H1 (cell line): ENCODE measurements at regions not wholly inside any gene's neighbourhood (a gene's known extent, or its start where the extent isn't known, plus 50 kb on each side); places are given as distances from the start of the nearest gene placed in this dataset.

Source experiments
- CHD7 ChIP-seq: fragments of 300-600 bp; sonication (generic); IDR thresholded peaks from 2 replicates; pipeline ENCODE4 v1.7.1; 2012; ENCODE audit warnings: low read length, moderate library complexity, mild to moderate bottlenecking, inconsistent platforms; ENCODE audit not compliant: insufficient replicate concordance

- TF ChIP-seq CHD7: no peak
Observed at GRCh38 chr3:70620367-70620766, 307.9 kb upstream of the MDFIC2 start (continued).
